ENCODE measurements at regions not wholly inside any gene's neighbourhood (a gene's known extent, or its start where the extent isn't known, plus 50 kb on each side); places are given as distances from the start of the nearest gene placed in this dataset.

DNA sequence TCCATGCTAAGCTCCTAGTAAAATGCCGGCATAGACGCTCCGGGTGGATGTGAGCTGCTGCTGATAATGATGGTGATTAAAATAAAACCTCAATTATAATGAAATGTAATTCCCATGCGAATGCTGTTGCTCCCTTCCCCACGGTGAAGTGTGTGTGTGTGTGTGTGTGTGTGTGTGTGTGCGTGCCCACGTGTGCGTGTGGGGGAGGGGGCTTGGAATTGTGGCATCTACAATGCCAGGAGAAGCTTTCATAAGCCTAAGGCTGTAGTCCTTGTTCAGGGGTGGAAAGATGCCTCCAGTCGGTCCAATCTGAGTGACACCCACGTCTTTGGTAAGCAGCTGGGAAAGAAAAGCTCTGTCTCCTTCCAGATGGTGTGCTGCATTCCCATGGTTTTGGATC lies 137.9 kb downstream of the CDH26 start:
- no peak overlapping the region for H2AFZ ChIP-seq (ENCODE audit: low read depth)
- H3K27ac ChIP-seq (ENCODE audit: low read depth in 2 of 2, low read length in 1 of 2): no peak overlapping the region
- no peak overlapping the region for H3K9ac ChIP-seq
- no peaks in the 10 kb centered on the region for H3K4me1 ChIP-seq (ENCODE audit: control insufficient read depth in 1 of 2, insufficient read depth in 2 of 2, low read depth in 1 of 2, low read length in 1 of 2)
- TF ChIP-seq NRF1 (IDR thresholded peaks at IDR 0.05; ENCODE audit: low read depth, low read length): no peak
- TF ChIP-seq SMC3 (IDR thresholded peaks at IDR 0.05; ENCODE audit: low read depth, low read length): no peak
- TF ChIP-seq EZH2phosphoT487 (IDR thresholded peaks at IDR 0.05; ENCODE audit: borderline replicate concordance, low read depth): no peak
- TF ChIP-seq, protein P1, sequence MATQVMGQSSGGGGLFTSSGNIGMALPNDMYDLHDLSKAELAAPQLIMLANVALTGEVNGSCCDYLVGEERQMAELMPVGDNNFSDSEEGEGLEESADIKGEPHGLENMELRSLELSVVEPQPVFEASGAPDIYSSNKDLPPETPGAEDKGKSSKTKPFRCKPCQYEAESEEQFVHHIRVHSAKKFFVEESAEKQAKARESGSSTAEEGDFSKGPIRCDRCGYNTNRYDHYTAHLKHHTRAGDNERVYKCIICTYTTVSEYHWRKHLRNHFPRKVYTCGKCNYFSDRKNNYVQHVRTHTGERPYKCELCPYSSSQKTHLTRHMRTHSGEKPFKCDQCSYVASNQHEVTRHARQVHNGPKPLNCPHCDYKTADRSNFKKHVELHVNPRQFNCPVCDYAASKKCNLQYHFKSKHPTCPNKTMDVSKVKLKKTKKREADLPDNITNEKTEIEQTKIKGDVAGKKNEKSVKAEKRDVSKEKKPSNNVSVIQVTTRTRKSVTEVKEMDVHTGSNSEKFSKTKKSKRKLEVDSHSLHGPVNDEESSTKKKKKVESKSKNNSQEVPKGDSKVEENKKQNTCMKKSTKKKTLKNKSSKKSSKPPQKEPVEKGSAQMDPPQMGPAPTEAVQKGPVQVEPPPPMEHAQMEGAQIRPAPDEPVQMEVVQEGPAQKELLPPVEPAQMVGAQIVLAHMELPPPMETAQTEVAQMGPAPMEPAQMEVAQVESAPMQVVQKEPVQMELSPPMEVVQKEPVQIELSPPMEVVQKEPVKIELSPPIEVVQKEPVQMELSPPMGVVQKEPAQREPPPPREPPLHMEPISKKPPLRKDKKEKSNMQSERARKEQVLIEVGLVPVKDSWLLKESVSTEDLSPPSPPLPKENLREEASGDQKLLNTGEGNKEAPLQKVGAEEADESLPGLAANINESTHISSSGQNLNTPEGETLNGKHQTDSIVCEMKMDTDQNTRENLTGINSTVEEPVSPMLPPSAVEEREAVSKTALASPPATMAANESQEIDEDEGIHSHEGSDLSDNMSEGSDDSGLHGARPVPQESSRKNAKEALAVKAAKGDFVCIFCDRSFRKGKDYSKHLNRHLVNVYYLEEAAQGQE (IDR thresholded peaks at IDR 0.05; ENCODE audit: low read depth, low read length): no peak
- no peak for TF ChIP-seq TCF12 (IDR thresholded peaks at IDR 0.05)
- no peak for TF ChIP-seq TEAD4 (IDR thresholded peaks at IDR 0.05; ENCODE audit: borderline replicate concordance, insufficient read depth)
- no peak for TF ChIP-seq FOXM1 (IDR thresholded peaks at IDR 0.05; ENCODE audit: low read depth)
- TF ChIP-seq, protein P2, sequence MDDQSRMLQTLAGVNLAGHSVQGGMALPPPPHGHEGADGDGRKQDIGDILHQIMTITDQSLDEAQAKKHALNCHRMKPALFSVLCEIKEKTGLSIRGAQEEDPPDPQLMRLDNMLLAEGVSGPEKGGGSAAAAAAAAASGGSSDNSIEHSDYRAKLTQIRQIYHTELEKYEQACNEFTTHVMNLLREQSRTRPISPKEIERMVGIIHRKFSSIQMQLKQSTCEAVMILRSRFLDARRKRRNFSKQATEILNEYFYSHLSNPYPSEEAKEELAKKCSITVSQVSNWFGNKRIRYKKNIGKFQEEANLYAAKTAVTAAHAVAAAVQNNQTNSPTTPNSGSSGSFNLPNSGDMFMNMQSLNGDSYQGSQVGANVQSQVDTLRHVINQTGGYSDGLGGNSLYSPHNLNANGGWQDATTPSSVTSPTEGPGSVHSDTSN (IDR thresholded peaks at IDR 0.05): no peak
- TF ChIP-seq, protein P3, sequence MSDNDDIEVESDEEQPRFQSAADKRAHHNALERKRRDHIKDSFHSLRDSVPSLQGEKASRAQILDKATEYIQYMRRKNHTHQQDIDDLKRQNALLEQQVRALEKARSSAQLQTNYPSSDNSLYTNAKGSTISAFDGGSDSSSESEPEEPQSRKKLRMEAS (IDR thresholded peaks at IDR 0.05; ENCODE audit: low read depth): no peak
- no peak for TF ChIP-seq GATA2 (CRISPR knock-in tag; IDR thresholded peaks at IDR 0.05)
- no peak for TF ChIP-seq RFX5 (IDR thresholded peaks at IDR 0.05; ENCODE audit: low read length)
- no peak for TF ChIP-seq CHD2 (IDR thresholded peaks at IDR 0.05; ENCODE audit: low read length, partially characterized antibody)
- TF ChIP-seq, protein P4, sequence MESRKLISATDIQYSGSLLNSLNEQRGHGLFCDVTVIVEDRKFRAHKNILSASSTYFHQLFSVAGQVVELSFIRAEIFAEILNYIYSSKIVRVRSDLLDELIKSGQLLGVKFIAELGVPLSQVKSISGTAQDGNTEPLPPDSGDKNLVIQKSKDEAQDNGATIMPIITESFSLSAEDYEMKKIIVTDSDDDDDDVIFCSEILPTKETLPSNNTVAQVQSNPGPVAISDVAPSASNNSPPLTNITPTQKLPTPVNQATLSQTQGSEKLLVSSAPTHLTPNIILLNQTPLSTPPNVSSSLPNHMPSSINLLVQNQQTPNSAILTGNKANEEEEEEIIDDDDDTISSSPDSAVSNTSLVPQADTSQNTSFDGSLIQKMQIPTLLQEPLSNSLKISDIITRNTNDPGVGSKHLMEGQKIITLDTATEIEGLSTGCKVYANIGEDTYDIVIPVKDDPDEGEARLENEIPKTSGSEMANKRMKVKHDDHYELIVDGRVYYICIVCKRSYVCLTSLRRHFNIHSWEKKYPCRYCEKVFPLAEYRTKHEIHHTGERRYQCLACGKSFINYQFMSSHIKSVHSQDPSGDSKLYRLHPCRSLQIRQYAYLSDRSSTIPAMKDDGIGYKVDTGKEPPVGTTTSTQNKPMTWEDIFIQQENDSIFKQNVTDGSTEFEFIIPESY (IDR thresholded peaks at IDR 0.05; ENCODE audit: borderline replicate concordance, low read depth): no peak
- no peak for TF ChIP-seq FOXJ3 (CRISPR knock-in tag; IDR thresholded peaks at IDR 0.05)
- no peak for TF ChIP-seq EP300 (IDR thresholded peaks at IDR 0.05; ENCODE audit: borderline replicate concordance in 1 of 2, low read depth in 1 of 2, low read length in 1 of 2)
- TF ChIP-seq, protein P5, sequence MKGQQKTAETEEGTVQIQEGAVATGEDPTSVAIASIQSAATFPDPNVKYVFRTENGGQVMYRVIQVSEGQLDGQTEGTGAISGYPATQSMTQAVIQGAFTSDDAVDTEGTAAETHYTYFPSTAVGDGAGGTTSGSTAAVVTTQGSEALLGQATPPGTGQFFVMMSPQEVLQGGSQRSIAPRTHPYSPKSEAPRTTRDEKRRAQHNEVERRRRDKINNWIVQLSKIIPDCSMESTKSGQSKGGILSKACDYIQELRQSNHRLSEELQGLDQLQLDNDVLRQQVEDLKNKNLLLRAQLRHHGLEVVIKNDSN (IDR thresholded peaks at IDR 0.05; ENCODE audit: borderline replicate concordance, low read depth): no peak
- no peak for TF ChIP-seq GABPA (IDR thresholded peaks at IDR 0.05; ENCODE audit: low read depth)
- TF ChIP-seq ELF1 (IDR thresholded peaks at IDR 0.05): no peak
- H3K9me2 ChIP-seq: no peaks in the 10 kb centered on the region
- H3K4me3 ChIP-seq (ENCODE audit: low read depth in 2 of 2, low read length in 1 of 2): no peak overlapping the region
- no peak overlapping the region for H3K4me2 ChIP-seq
- POLR2A ChIA-PET: no interaction called here
- no peak for DNase-seq
- CTCF ChIA-PET: interaction anchor here (0.8 kb wide), 2 partner anchors 25 to 166 kb away, joined by 3 read pairs; no protein-coding TSS in a partner anchor
- no peaks in the 10 kb centered on the region for H3K9me3 ChIP-seq
- H3F3A ChIP-seq (replicated peaks; ENCODE audit: insufficient read depth): no peaks in the 10 kb centered on the region
- H4K20me1 ChIP-seq (ENCODE audit: insufficient read depth): no peaks in the 10 kb centered on the region
- 38% methylated on average over 10 of the region's 10 CpGs for WGBS (ENCODE audit: low lambda C conversion rate)
- H3K36me3 ChIP-seq (replicated peaks in 1 of 2; ENCODE audit: control insufficient read depth in 1 of 2, insufficient read depth in 2 of 2, low read length in 1 of 2): no peaks in the 10 kb centered on the region
- no peaks in the 10 kb centered on the region for H3K27me3 ChIP-seq (ENCODE audit: insufficient read depth)
- no peaks in the 10 kb centered on the region for H3K79me2 ChIP-seq (ENCODE audit: insufficient read depth)

All from SK-N-SH (cell line).